ENCODE measurements at regions not wholly inside any gene's neighbourhood (a gene's known extent, or its start where the extent isn't known, plus 50 kb on each side); places are given as distances from the start of the nearest gene placed in this dataset.

GRCh38 chr16:5512014-5512413, 414.4 kb upstream of the EEF2KMT start:
- no peak for TF ChIP-seq CTCF (IDR thresholded peaks at IDR 0.05)
- no peak for TF ChIP-seq POLR2AphosphoS5 (IDR thresholded peaks at IDR 0.05)
- TF ChIP-seq EP300 (IDR thresholded peaks at IDR 0.05) = no peak
